Tibial nerve (tissue), 4 donors: ENCODE measurements at regions not wholly inside any gene's neighbourhood (a gene's known extent, or its start where the extent isn't known, plus 50 kb on each side); places are given as distances from the start of the nearest gene placed in this dataset.

Experiments used
- DNase-seq, 2 donors: peaks; one replicate each; pipeline ENCODE4 v3.0.0-alpha.2; 2019; ENCODE audit warnings: low spot score in 2 of 2
- H3K27ac ChIP-seq, 4 donors: fragments of 200-600 bp; sonication (generic) in 3 of 4; one replicate each; pipeline ENCODE4 v1.5.1; 2017 to 2019; ENCODE audit warnings: mild to moderate bottlenecking in 1 of 4
- H3K27me3 ChIP-seq, 2 donors: fragments of 200-600 bp; sonication (generic) in 1 of 2; one replicate each; pipeline versions ENCODE4 v1.5.1 to v1.6.0; 2017 to 2019
- H3K36me3 ChIP-seq, 3 donors: fragments of 200-600 bp; sonication (generic); one replicate each; pipeline ENCODE4 v1.5.1; 2018 to 2019
- H3K4me1 ChIP-seq, 4 donors: fragments of 200-600 bp; sonication (generic) in 3 of 4; one replicate each; pipeline ENCODE4 v1.5.1; 2017 to 2019
- H3K4me3 ChIP-seq, 4 donors: fragments of 200-600 bp; sonication (generic) in 3 of 4; one replicate each; pipeline ENCODE4 v1.5.1; 2017 to 2019; ENCODE audit warnings: mild to moderate bottlenecking in 1 of 4, moderate library complexity in 1 of 4
- H3K9me3 ChIP-seq, 4 donors: fragments of 200-600 bp; sonication (generic) in 3 of 4; one replicate each; pipeline ENCODE4 v1.5.1; 2017 to 2019
- EP300 ChIP-seq, 2 donors: sonication (generic); formaldehyde crosslinking; IDR thresholded peaks; one replicate each; pipeline ENCODE4 v1.6.1; 2017; ENCODE audit warnings: antibody characterized with exemption in 2 of 2, mild to moderate bottlenecking in 1 of 2
- POLR2A ChIP-seq, 2 donors: fragments of 450-650 bp; IDR thresholded peaks; one replicate each; pipeline ENCODE4 v1.6.1; 2017; ENCODE audit warnings: antibody characterized with exemption in 2 of 2, mild to moderate bottlenecking in 2 of 2, moderate library complexity in 2 of 2
- WGBS, 2 donors: methylation state at CpG; one replicate each; pipeline ENCODE4 v1.1.5; 2018; 5-methylcytosine and 5-hydroxymethylcytosine counted together
- TF ChIP-seq, protein P1 (sequence below), 5 experiments: fragments of 200-600 bp in 3 of 5; fragments of 450-650 bp in 2 of 5; sonication (generic) in 3 of 5; IDR thresholded peaks; one replicate each; pipeline ENCODE4 v1.5.1; 2016 to 2019; ENCODE audit warnings: antibody characterized with exemption in 5 of 5, mild to moderate bottlenecking in 3 of 5, moderate library complexity in 2 of 5

DNA sequence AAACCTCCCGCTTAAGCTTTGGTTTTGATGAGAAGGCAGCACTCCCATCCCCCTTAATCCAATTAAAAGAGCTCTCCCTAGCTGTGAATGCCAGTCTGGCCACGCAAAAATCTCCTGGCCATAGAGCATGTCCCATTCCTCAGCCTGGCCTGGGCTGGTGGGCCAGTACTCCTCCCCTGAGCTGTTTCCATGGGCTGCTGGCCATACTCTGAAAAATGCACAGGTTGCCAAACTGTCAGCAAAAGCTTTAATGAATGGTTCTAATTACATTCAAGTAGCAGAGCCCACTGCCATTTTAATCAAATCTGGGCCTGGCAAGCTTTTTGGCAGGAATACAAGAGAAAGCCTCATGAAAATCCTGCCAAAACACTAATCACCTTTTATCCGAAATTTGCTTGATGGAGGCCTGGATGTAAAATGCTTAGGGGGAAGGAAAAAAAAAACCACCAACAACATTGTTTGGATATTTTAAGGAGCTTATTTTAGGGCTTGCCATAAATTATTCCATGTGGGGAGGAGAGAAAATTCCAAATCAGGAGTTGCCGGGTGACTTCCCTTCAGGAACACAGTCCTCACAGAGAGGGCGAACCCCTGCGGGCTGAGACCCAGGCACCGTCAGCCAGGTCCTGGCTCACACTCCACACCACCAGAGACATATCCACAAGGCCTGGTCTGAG lies 243.3 kb downstream of the SEC61B start:
- Histone ChIP-seq H3K36me3 (no peaks in the 10 kb centered on the region), H3K4me3 (no peak overlapping the region), H3K27ac (no peak overlapping the region), H3K4me1 (no peaks in the 10 kb centered on the region), H3K27me3 (no peaks in the 10 kb centered on the region), H3K9me3 (peaks cover 0 to 2% (median 0%) of the 10 kb centered on the region in 4 donors)
- no peak for TF ChIP-seq POLR2A (IDR thresholded peaks at IDR 0.05)
- TF ChIP-seq, protein P1, sequence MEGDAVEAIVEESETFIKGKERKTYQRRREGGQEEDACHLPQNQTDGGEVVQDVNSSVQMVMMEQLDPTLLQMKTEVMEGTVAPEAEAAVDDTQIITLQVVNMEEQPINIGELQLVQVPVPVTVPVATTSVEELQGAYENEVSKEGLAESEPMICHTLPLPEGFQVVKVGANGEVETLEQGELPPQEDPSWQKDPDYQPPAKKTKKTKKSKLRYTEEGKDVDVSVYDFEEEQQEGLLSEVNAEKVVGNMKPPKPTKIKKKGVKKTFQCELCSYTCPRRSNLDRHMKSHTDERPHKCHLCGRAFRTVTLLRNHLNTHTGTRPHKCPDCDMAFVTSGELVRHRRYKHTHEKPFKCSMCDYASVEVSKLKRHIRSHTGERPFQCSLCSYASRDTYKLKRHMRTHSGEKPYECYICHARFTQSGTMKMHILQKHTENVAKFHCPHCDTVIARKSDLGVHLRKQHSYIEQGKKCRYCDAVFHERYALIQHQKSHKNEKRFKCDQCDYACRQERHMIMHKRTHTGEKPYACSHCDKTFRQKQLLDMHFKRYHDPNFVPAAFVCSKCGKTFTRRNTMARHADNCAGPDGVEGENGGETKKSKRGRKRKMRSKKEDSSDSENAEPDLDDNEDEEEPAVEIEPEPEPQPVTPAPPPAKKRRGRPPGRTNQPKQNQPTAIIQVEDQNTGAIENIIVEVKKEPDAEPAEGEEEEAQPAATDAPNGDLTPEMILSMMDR (IDR thresholded peaks at IDR 0.05), result no peak
- TF ChIP-seq EP300 (IDR thresholded peaks at IDR 0.05), result no peak
- WGBS, 2 donors, result 63 to 70% methylated on average over 7 of the region's 7 CpGs
- no peak for DNase-seq

GRCh38 chr9:99466104-99466503 lies 244.0 kb downstream of the SEC61B start:
- WGBS, 2 donors, result 95 to 100% methylated on average over 1 of the region's 1 CpG
- no peak for DNase-seq
- H3K9me3 ChIP-seq, result peaks cover 0 to 2% (median 0%) of the 10 kb centered on the region in 4 donors
- H3K4me3 ChIP-seq, result no peak overlapping the region
- no peaks in the 10 kb centered on the region for H3K36me3 ChIP-seq
- no peaks in the 10 kb centered on the region for H3K27me3 ChIP-seq
- H3K27ac ChIP-seq, result no peak overlapping the region
- no peaks in the 10 kb centered on the region for H3K4me1 ChIP-seq
- TF ChIP-seq, protein P1 (IDR thresholded peaks at IDR 0.05), result no peak

DNA sequence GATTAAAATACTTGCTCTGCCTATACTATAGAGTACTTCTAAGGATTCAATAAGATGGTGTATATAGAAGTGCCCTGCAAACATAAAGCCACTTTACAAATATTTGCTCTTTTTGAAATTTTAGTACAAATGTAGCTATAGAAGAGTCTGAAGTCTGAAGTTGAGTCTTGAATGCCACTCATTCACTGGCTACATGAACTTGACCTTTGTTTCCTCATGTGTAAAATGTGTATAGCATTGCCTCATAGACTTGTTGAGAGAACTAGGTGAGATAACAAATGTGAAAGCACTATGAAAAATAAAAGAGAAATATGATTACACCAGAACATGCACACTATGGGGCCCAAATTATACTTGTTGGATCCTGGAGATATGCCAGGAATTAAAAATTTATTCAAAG lies 244.7 kb downstream of the SEC61B start:
- Histone ChIP-seq H3K27me3 (no peaks in the 10 kb centered on the region), H3K4me3 (no peak overlapping the region), H3K27ac (no peak overlapping the region), H3K4me1 (no peaks in the 10 kb centered on the region), H3K9me3 (peaks cover 0 to 2% (median 0%) of the 10 kb centered on the region in 4 donors), H3K36me3 (no peaks in the 10 kb centered on the region)
- no peak for DNase-seq
- no peak for TF ChIP-seq POLR2A (IDR thresholded peaks at IDR 0.05)
- no peak for TF ChIP-seq EP300 (IDR thresholded peaks at IDR 0.05)
- TF ChIP-seq, protein P1 (IDR thresholded peaks at IDR 0.05), result no peak

DNA sequence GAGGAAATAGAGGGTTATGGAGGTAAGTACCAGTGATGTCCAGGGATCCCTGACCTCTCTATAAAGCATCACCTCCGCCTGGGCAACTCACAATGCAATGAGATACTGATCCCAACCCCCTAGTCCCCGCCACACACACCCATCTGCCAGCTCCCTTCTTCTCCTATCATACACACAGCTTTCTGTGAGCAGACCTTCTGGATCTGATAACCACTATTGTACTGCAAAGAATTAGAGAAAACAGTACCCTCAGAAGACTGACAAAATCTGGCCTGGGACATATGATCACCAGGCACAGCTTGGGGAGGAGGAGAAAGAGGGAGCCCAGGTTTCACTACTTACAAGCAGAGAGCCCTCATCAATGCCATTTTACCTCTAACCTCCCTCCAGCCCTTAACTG lies 249.0 kb downstream of the SEC61B start:
- peaks cover 0 to 2% (median 0%) of the 10 kb centered on the region in 4 donors for H3K9me3 ChIP-seq
- H3K4me1 ChIP-seq, result no peaks in the 10 kb centered on the region
- no peak for DNase-seq
- no peaks in the 10 kb centered on the region for H3K36me3 ChIP-seq
- H3K27ac ChIP-seq, result no peak overlapping the region
- no peaks in the 10 kb centered on the region for H3K27me3 ChIP-seq
- TF ChIP-seq, protein P1 (IDR thresholded peaks at IDR 0.05), result no peak
- H3K4me3 ChIP-seq, result no peak overlapping the region
- 97 to 100% methylated on average over 2 of the region's 2 CpGs for WGBS, 2 donors

DNA sequence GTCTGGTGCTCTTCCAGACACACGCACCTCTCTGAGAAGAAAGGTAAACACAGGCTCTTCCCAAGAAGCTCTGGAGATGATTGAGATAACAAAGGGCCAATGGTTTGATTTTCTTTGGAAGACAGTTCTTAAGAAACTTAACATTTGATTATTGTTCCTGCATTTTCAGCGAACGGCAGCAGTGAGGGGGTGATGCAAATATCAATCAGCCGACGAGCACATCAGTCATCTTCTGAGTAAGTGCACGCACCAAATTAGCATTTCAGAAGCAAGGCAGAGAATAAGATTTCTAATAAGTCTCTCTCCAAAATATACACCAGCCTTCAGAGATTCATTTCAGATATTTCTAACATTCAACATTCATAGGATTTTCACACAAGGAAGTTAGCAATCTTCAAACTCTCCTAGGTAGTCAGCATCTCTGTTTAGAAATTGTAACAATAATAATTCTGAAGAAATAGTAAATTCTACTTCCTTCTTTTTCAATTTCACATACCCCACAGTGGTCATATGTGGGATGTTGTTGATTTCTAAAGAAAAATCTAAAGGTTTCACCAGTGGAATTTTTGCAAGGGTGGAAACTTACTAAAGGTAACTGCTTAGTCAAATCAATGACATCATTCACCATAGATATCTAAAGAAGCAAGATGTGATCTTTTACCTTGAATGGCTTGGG lies 250.3 kb downstream of the SEC61B start:
- H3K4me1 ChIP-seq, result no peaks in the 10 kb centered on the region
- peaks cover 0 to 2% (median 0%) of the 10 kb centered on the region in 4 donors for H3K9me3 ChIP-seq
- no peaks in the 10 kb centered on the region for H3K36me3 ChIP-seq
- no peak overlapping the region for H3K4me3 ChIP-seq
- DNase-seq, result no peak
- no peak overlapping the region for H3K27ac ChIP-seq
- TF ChIP-seq POLR2A (IDR thresholded peaks at IDR 0.05), result no peak
- TF ChIP-seq, protein P1 (IDR thresholded peaks at IDR 0.05), result no peak
- TF ChIP-seq EP300 (IDR thresholded peaks at IDR 0.05), result no peak
- no peaks in the 10 kb centered on the region for H3K27me3 ChIP-seq
- WGBS, 2 donors, result 56 to 62% methylated on average over 6 of the region's 6 CpGs
